GM12873 (cell line): ENCODE measurements at regions not wholly inside any gene's neighbourhood (a gene's known extent, or its start where the extent isn't known, plus 50 kb on each side); places are given as distances from the start of the nearest gene placed in this dataset.

Experiments used
- TF ChIP-seq, protein P1 (sequence below): IDR thresholded peaks from 2 replicates; pipeline ENCODE4 v1.5.1; 2012; ENCODE audit warnings: low read depth, mild to moderate bottlenecking, moderate library complexity, low read length, control low read depth; ENCODE audit not compliant: insufficient read depth; ENCODE audit errors: missing control alignments

DNA sequence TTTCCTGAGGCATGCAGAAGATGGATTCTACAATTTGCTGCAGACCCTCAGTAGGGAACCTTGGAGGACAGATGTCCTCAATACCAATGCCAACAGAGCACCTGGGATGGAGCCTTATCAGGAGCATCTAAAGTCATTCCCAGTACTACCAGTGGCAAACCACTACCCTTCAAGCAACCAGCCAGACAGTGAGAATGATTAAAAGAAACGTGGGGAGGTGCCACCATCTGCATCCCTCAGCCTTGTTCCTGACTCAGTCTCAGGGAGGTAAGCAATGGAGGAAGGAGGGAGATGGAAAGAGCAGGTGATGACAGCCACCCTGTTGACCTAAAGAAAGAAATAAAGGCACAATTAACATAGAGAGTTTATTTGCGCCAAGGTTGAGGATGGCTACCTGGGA, 175.2 kb upstream of the GRIN2B start:
- TF ChIP-seq, protein P1, sequence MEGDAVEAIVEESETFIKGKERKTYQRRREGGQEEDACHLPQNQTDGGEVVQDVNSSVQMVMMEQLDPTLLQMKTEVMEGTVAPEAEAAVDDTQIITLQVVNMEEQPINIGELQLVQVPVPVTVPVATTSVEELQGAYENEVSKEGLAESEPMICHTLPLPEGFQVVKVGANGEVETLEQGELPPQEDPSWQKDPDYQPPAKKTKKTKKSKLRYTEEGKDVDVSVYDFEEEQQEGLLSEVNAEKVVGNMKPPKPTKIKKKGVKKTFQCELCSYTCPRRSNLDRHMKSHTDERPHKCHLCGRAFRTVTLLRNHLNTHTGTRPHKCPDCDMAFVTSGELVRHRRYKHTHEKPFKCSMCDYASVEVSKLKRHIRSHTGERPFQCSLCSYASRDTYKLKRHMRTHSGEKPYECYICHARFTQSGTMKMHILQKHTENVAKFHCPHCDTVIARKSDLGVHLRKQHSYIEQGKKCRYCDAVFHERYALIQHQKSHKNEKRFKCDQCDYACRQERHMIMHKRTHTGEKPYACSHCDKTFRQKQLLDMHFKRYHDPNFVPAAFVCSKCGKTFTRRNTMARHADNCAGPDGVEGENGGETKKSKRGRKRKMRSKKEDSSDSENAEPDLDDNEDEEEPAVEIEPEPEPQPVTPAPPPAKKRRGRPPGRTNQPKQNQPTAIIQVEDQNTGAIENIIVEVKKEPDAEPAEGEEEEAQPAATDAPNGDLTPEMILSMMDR: no peak

DNA sequence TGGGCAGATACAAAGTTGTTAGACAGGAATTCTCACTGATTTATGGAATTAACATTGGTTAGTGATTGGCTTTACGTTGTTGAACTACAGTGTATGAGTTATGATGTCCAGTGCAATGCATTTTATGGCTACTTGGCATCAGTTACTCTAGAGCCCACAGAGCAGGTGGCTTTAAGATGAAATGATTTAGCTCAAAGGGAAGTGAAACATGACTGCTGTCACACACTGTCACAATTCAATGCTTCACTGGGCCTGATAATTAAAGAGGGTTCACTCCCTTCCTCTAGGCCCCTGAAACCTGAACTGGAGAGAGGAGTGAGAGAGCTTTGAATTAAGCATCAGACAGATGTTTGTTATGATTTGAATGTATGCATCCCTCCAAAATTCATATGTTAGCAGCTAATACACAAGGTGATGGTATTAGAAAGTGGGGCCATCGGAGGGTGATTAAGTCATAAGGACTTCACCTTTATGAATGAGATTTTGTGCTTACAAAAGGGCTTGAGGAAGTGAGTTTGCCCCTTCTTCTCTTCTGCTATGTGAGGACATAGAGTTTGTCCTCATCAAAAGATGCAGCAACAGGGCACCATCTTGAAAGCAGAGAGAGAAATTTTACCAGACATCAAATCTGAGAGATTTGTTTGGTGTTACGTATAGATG, 175.8 kb upstream of the GRIN2B start:
- TF ChIP-seq, protein P1: no peak

DNA sequence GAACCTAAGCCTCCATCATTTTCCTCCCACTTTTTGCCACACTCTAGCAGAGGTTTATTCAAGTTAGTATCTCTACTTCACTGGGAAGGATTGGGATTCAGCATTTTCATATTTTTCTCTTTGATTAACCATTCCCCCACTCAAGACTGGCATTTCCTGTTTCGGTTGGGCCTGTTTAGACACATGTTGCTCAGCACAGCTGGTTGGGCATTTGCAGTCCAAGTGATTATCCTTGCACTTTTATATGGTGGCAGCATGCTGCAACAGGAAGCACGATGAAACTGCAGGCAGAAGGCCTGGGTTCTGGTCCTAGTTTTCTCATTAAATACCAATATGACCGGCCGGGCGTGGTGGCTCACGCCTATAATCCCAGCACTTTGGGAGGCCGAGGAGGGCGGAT, 182.9 kb upstream of the GRIN2B start:
- TF ChIP-seq, protein P1: no peak

DNA sequence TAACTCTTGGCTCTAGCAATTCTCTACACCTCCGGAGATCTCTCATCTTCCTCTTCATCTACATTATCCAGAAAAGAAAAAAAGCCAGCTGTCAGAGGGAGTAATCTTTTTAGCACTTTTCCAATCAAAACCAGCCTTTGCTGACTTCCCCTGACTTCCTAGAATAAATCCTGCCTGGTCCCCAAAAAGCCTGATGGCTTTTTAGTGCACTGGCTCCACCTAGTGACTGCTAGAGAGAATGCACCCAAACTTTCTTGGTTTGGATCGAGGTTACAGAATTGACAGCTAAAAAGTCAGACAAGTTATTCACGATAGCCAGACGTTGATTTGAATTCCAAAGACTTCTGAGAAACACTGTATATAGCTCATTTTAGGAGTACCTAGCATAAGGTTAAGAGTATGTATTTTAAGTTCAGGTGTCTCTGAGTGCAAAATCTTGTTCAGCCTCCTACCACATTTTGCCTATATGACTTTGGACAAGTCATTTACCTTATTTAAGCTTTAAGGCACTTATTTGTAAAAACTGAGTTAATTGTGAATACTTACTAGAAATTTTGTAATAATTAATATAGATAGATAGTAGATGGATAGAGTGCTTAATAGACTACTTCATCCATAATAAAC, 185.7 kb upstream of the GRIN2B start:
- TF ChIP-seq, protein P1: peak; percentile 92

DNA sequence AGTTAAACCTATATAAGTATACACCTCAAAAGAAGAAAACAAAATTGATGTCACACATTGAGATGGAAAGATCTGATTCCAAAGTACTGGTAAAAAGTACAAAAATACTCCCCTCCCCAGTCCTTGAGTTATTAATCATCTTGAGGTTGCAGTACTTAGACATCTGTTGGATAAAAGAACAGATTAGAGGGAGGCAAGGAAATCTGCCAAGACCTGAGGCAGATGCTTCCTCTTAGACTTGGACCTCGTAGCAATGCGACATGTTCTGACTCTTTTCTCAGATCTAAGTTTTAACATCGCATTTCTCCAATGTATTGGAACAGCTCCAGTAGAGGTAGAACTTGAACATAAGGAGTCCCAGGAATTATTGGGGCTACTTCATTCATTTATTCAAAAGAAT, 187.9 kb upstream of the GRIN2B start:
- TF ChIP-seq, protein P1: no peak

DNA sequence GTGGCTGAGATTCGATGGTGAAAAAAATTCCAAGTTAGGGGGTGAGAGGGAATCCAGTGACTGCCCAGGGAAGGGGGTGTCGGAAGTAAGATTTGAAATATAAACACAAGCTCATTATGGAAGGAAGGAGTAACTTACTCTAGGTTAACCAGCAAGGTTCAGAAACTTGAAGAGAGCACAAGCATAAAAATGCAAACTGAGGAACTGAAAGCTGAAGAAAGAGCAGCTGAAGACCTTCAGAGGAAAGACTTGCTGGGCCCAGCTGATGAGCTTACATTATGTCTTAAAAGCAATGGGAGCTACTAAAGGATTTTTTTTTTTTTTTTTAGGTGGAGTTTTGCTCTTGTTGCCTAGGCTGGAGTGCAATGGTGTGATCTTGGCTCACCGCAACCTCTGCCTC, 189.7 kb upstream of the GRIN2B start:
- TF ChIP-seq, protein P1: no peak

DNA sequence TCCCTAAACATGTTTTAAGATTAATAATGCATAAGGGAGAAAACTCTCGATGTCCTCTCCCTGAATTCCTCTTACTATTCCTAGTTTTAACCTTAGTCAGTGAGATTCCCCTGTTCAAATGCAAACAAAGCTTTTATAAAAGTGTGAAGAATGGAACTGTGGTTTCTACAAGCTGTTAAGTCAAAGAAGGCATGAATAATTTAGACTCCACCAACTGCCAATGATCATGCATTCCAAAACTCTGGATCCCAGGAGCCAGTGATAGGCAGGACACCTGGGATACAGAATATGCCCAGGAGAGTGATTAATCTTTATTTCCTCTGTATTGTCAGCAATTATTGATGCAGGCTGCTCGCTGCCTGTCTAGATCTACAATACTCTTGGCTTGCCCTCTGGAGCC, 190.3 kb upstream of the ATF7IP start:
- TF ChIP-seq, protein P1: no peak
